ENCODE measurements at regions not wholly inside any gene's neighbourhood (a gene's known extent, or its start where the extent isn't known, plus 50 kb on each side); places are given as distances from the start of the nearest gene placed in this dataset.

GRCh38 chr4:178037459-178038214, 595.4 kb upstream of the AGA start:
- no peak for DNase-seq (ENCODE audit: low read depth)

- DNase-seq (ENCODE audit: low read depth): no peak
Observed at GRCh38 chr4:178056996-178057395, 614.8 kb upstream of the AGA start.

GRCh38 chr4:178063568-178063967, 621.3 kb upstream of the AGA start:
- no peak for DNase-seq (ENCODE audit: low read depth)

GRCh38 chr4:178066338-178066941, 624.2 kb upstream of the AGA start:
- no peak for DNase-seq (ENCODE audit: low read depth)

GRCh38 chr4:178068136-178068535, 625.9 kb upstream of the AGA start:
- no peak for DNase-seq (ENCODE audit: low read depth)

GRCh38 chr4:178070163-178070562, 627.9 kb upstream of the AGA start:
- DNase-seq (ENCODE audit: low read depth): no peak

- DNase-seq (ENCODE audit: low read depth): no peak
Observed at GRCh38 chr4:178080312-178080711, 638.1 kb upstream of the AGA start.

- no peak for DNase-seq (ENCODE audit: low read depth)
Observed at GRCh38 chr4:178081176-178081575, 638.9 kb upstream of the AGA start.

GRCh38 chr4:178081896-178082295, 639.7 kb upstream of the AGA start:
- DNase-seq (ENCODE audit: low read depth): no peak

- no peak for DNase-seq (ENCODE audit: low read depth)
Observed at GRCh38 chr4:178082906-178083305, 640.7 kb upstream of the AGA start.

GRCh38 chr4:178083968-178084367, 641.7 kb upstream of the AGA start:
- no peak for DNase-seq (ENCODE audit: low read depth)

GRCh38 chr4:178086320-178086719, 644.1 kb upstream of the AGA start:
- no peak for DNase-seq (ENCODE audit: low read depth)

GRCh38 chr4:178090640-178091411, 648.6 kb upstream of the AGA start:
- DNase-seq (ENCODE audit: low read depth): no peak

- DNase-seq (ENCODE audit: low read depth): no peak
Observed at GRCh38 chr4:178102139-178102538, 659.9 kb upstream of the AGA start.

- no peak for DNase-seq (ENCODE audit: low read depth)
Observed at GRCh38 chr4:178105242-178105641, 663.0 kb upstream of the AGA start.

GRCh38 chr4:178136736-178137345, 694.6 kb upstream of the AGA start:
- DNase-seq (ENCODE audit: low read depth): no peak

GRCh38 chr4:178137732-178138471, 695.7 kb upstream of the AGA start:
- DNase-seq (ENCODE audit: low read depth): no peak

GRCh38 chr4:178138491-178138890, 696.3 kb upstream of the AGA start:
- no peak for DNase-seq (ENCODE audit: low read depth)

GRCh38 chr4:178140326-178140915, 698.2 kb upstream of the AGA start:
- no peak for DNase-seq (ENCODE audit: low read depth)

- no peak for DNase-seq (ENCODE audit: low read depth)
Observed at GRCh38 chr4:178142724-178143123, 700.5 kb upstream of the AGA start.

GRCh38 chr4:178148106-178148505, 705.9 kb upstream of the AGA start:
- no peak for DNase-seq (ENCODE audit: low read depth)
